A549 (cell line): ENCODE measurements at regions not wholly inside any gene's neighbourhood (a gene's known extent, or its start where the extent isn't known, plus 50 kb on each side); places are given as distances from the start of the nearest gene placed in this dataset.

Source experiments
- ATAC-seq, 2 experiments: fragments of 200-7000 bp in 1 of 2; fragments of >200 bp in 1 of 2; cut with Nextera tagmentation in 1 of 2; cut with Tn5 transposase in 1 of 2; 3 replicates each; pipeline versions ENCODE4 v1.8.0 to v1.9.1; 2018 to 2020; ENCODE audit warnings: mild to moderate bottlenecking in 1 of 2, moderate library complexity in 1 of 2
- CTCF ChIA-PET: fragments of 300-600 bp; sonication (Branson Sonifier 250); formaldehyde crosslinking; extraction: SDS; loops from one replicate; lab custom pipeline; 2021; ENCODE audit warnings: antibody characterized with exemption, inconsistent platforms; lab: Yijun Ruan, JAX
- POLR2A ChIA-PET: fragments of 350-600 bp; formaldehyde crosslinking; extraction: SDS; loops from one replicate; lab custom pipeline; 2021; ENCODE audit warnings: antibody characterized with exemption, inconsistent platforms; lab: Yijun Ruan, JAX
- DNase-seq, 2 experiments: peaks; one replicate each; pipeline versions ENCODE4 v3.0.0 to v3.0.0-alpha.2; 2011 to 2016; ENCODE audit warnings: low read depth in 1 of 2, low spot score in 1 of 2
- FAIRE-seq: peaks from 2 replicates; lab custom pipeline; 2011; peaks lifted over from hg19 to GRCh38; lab: Jason Lieb, UNC
- H3K27ac ChIP-seq, 2 experiments: fragments of >200 bp; sonication (Bioruptor Twin); formaldehyde crosslinking; 3 replicates each; pipeline ENCODE4 v1.5.1; 2016 to 2017
- H3K4me1 ChIP-seq: fragments of >200 bp; sonication (Bioruptor Twin); formaldehyde crosslinking; 3 replicates; pipeline ENCODE4 v1.6.1; 2016
- H3K4me2 ChIP-seq: fragments of >200 bp; sonication (Bioruptor Twin); formaldehyde crosslinking; 3 replicates; pipeline ENCODE4 v1.6.1; 2016
- H3K4me3 ChIP-seq: fragments of >200 bp; sonication (Bioruptor Twin); formaldehyde crosslinking; 3 replicates; pipeline ENCODE4 v1.5.1; 2016
- H3K9me3 ChIP-seq: fragments of >200 bp; sonication (Bioruptor Twin); formaldehyde crosslinking; 3 replicates; pipeline ENCODE4 v1.6.1; 2016
- CBX8 ChIP-seq: fragments of 200-600 bp; sonication (generic); IDR thresholded peaks from 2 replicates; pipeline ENCODE4 v1.6.1; 2016
- CEBPB ChIP-seq, 2 experiments: fragments of >200 bp in 1 of 2; sonication (Bioruptor Twin) in 1 of 2; formaldehyde crosslinking in 1 of 2; IDR thresholded peaks; 2 replicates each; pipeline ENCODE4 v1.6.1; 2012 to 2016
- CHD2 ChIP-seq: fragments of 150-350 bp; IDR thresholded peaks from 2 replicates; pipeline ENCODE4 v1.6.1; 2014; ENCODE audit warnings: low read length; ENCODE audit not compliant: partially characterized antibody
- E2F6 ChIP-seq: IDR thresholded peaks from 2 replicates; pipeline ENCODE4 v1.6.1; 2012; ENCODE audit warnings: low read depth, borderline replicate concordance
- EHF ChIP-seq: fragments of 250-450 bp; sonication (Bioruptor Pico); IDR thresholded peaks from 2 replicates; pipeline ENCODE4 v1.5.0; 2020; ENCODE audit warnings: mild to moderate bottlenecking
- EP300 ChIP-seq, 2 experiments: fragments of >200 bp; sonication (Bioruptor Twin); formaldehyde crosslinking; IDR thresholded peaks; 2 replicates in 1 of 2; 3 replicates in 1 of 2; pipeline ENCODE4 v1.6.1; 2016 to 2017
- GATA3 ChIP-seq: IDR thresholded peaks from 2 replicates; pipeline ENCODE4 v1.6.1; 2012; ENCODE audit warnings: borderline replicate concordance
- HDAC2 ChIP-seq: fragments of 200-600 bp; sonication (generic); IDR thresholded peaks from 2 replicates; pipeline ENCODE4 v1.6.1; 2016
- HEYL ChIP-seq: fragments of 250-450 bp; sonication (Bioruptor Pico); IDR thresholded peaks from 2 replicates; pipeline ENCODE4 v1.8.0; 2021; ENCODE audit warnings: mild to moderate bottlenecking, moderate library complexity
- HOXB13 ChIP-seq: fragments of 250-450 bp; sonication (Bioruptor Pico); IDR thresholded peaks from 2 replicates; pipeline ENCODE4 v1.5.0; 2020; ENCODE audit warnings: low read depth, mild to moderate bottlenecking, moderate library complexity
- HOXB5 ChIP-seq: fragments of 250-450 bp; sonication (Bioruptor Pico); IDR thresholded peaks from 2 replicates; pipeline ENCODE4 v1.5.0; 2020; ENCODE audit warnings: mild to moderate bottlenecking, moderate library complexity
- MAX ChIP-seq: IDR thresholded peaks from 2 replicates; pipeline ENCODE4 v1.6.1; 2012
- NFE2L2 ChIP-seq: fragments of 150-350 bp; conservative IDR thresholded peaks from 2 replicates; pipeline ENCODE4 v1.6.1; 2014; ENCODE audit warnings: low read length
- NPAS2 ChIP-seq: fragments of 250-450 bp; sonication (Bioruptor Pico); IDR thresholded peaks from 2 replicates; pipeline ENCODE4 v1.8.0; 2022; ENCODE audit warnings: mild to moderate bottlenecking, moderate library complexity, borderline replicate concordance
- RAD21 ChIP-seq, 2 experiments: fragments of >200 bp in 1 of 2; sonication (Bioruptor Twin) in 1 of 2; formaldehyde crosslinking in 1 of 2; IDR thresholded peaks in 1 of 2; conservative IDR thresholded peaks in 1 of 2; 2 replicates in 1 of 2; 3 replicates in 1 of 2; pipeline ENCODE4 v1.6.1; 2012 to 2018; ENCODE audit warnings: inconsistent platforms in 1 of 2
- RARB ChIP-seq: fragments of 250-450 bp; sonication (Bioruptor Pico); IDR thresholded peaks from 2 replicates; pipeline ENCODE4 v1.8.0; 2021; ENCODE audit warnings: mild to moderate bottlenecking, moderate library complexity
- RCOR1 ChIP-seq: fragments of 150-350 bp; IDR thresholded peaks from 2 replicates; pipeline ENCODE4 v1.6.1; 2014; ENCODE audit warnings: antibody characterized with exemption, low read length, low read depth
- RNF2 ChIP-seq: fragments of 200-600 bp; sonication (generic); IDR thresholded peaks from 2 replicates; pipeline ENCODE4 v1.6.1; 2016; ENCODE audit warnings: low read depth, mild to moderate bottlenecking, antibody characterized with exemption, moderate library complexity, borderline replicate concordance
- TP53 ChIP-seq: fragments of 250-450 bp; sonication (Bioruptor Pico); IDR thresholded peaks from 2 replicates; pipeline ENCODE4 v1.5.0; 2021; ENCODE audit warnings: mild to moderate bottlenecking, moderate library complexity
- ZFP36 ChIP-seq: fragments of 450-650 bp; IDR thresholded peaks from 2 replicates; pipeline ENCODE4 v1.6.1; 2014; ENCODE audit warnings: borderline replicate concordance; ENCODE audit not compliant: partially characterized antibody
- WGBS: methylation state at CpG from one replicate; pipeline ENCODE4 v1.1.6; 2017; ENCODE audit errors: missing lambda C conversion rate; 5-methylcytosine and 5-hydroxymethylcytosine counted together
- TF ChIP-seq, protein P1 (sequence below): fragments of 150-350 bp; IDR thresholded peaks from 2 replicates; pipeline ENCODE4 v1.6.1; 2014; ENCODE audit warnings: low read depth, mild to moderate bottlenecking, low read length
- TF ChIP-seq, protein P2 (sequence below): fragments of >200 bp; sonication (Bioruptor Twin); formaldehyde crosslinking; IDR thresholded peaks from 2 replicates; pipeline ENCODE4 v1.6.1; 2016
- TF ChIP-seq, protein P3 (sequence below): fragments of 250-450 bp; sonication (Bioruptor Pico); IDR thresholded peaks from 2 replicates; pipeline ENCODE4 v1.5.0; 2021; ENCODE audit warnings: mild to moderate bottlenecking, moderate library complexity, borderline replicate concordance
- TF ChIP-seq, protein P4 (sequence below): fragments of 200-600 bp; sonication (generic); IDR thresholded peaks from 2 replicates; pipeline ENCODE4 v1.6.1; 2016; ENCODE audit warnings: antibody characterized with exemption, mild to moderate bottlenecking, moderate library complexity

GRCh38 chr1:115173151-115173550 lies 83.8 kb upstream of the TSPAN2 start:
- no peak for ATAC-seq
- H3K4me3 ChIP-seq, result no peak overlapping the region
- peaks cover 21% of the 10 kb centered on the region for H3K4me1 ChIP-seq
- no peak for DNase-seq
- no peaks in the 10 kb centered on the region for H3K9me3 ChIP-seq
- TF ChIP-seq E2F6 (no peak), HOXB13 (no peak), HEYL (CRISPR knock-in tag) (no peak), MAX (no peak), CHD2 (no peak), RCOR1 (no peak), RAD21 (conservative IDR thresholded peaks at IDR 0.05 in 1 of 2, IDR thresholded peaks at IDR 0.05 in 1 of 2) (no peak), RNF2 (no peak), NPAS2 (no peak), HOXB5 (CRISPR knock-in tag) (no peak), ZFP36 (no peak), EP300 (IDR thresholded peaks at IDR 0.05) (no peak)
- TF ChIP-seq, protein P1, sequence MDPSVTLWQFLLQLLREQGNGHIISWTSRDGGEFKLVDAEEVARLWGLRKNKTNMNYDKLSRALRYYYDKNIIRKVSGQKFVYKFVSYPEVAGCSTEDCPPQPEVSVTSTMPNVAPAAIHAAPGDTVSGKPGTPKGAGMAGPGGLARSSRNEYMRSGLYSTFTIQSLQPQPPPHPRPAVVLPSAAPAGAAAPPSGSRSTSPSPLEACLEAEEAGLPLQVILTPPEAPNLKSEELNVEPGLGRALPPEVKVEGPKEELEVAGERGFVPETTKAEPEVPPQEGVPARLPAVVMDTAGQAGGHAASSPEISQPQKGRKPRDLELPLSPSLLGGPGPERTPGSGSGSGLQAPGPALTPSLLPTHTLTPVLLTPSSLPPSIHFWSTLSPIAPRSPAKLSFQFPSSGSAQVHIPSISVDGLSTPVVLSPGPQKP, result no peak
- TF ChIP-seq, protein P2, sequence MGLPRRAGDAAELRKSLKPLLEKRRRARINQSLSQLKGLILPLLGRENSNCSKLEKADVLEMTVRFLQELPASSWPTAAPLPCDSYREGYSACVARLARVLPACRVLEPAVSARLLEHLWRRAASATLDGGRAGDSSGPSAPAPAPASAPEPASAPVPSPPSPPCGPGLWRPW, result no peak
- TF ChIP-seq, protein P3, sequence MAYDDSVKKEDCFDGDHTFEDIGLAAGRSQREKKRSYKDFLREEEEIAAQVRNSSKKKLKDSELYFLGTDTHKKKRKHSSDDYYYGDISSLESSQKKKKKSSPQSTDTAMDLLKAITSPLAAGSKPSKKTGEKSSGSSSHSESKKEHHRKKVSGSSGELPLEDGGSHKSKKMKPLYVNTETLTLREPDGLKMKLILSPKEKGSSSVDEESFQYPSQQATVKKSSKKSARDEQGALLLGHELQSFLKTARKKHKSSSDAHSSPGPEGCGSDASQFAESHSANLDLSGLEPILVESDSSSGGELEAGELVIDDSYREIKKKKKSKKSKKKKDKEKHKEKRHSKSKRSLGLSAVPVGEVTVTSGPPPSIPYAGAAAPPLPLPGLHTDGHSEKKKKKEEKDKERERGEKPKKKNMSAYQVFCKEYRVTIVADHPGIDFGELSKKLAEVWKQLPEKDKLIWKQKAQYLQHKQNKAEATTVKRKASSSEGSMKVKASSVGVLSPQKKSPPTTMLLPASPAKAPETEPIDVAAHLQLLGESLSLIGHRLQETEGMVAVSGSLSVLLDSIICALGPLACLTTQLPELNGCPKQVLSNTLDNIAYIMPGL (CRISPR knock-in tag), result no peak
- CTCF ChIA-PET, result interaction anchor here (1.1 kb wide), 1 partner anchor 296 kb away, joined by 3 read pairs; no protein-coding TSS in a partner anchor
- H3K27ac ChIP-seq, result peak overlapping the region in 1 of 2 experiments; percentile 10; a peak in 1 of 6 replicates
- POLR2A ChIA-PET, result no interaction called here
- 87% methylated on average over 1 of the region's 1 CpG for WGBS
- no peak overlapping the region for H3K4me2 ChIP-seq
- no peak for FAIRE-seq

DNA sequence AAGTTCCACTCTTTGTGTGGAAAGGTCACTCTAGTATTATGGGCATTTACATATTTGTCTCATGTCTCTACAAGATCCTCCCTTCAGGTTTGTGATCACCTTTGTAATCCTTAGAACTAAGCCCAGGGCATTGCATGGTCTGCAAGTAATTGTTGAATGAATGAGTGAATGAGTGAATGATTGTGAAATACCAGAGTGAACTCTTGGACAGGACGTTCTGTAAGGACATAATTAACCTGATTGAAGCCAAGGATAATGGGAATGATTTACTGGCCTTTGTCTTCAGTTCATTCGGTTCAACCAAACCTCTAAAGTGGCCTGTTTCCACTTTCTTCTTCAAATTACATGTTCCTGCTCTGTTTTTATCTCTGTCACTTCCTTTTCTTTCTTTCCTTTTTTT lies 83.0 kb upstream of the TSPAN2 start:
- POLR2A ChIA-PET, result no interaction called here
- TF ChIP-seq CEBPB (IDR thresholded peaks at IDR 0.05), result no peak
- no peak for TF ChIP-seq HOXB13
- no peak for TF ChIP-seq HDAC2
- TF ChIP-seq GATA3, result no peak
- TF ChIP-seq, all 56 proteins: peak for 0
- H3K9me3 ChIP-seq, result no peaks in the 10 kb centered on the region
- no peak for ATAC-seq
- H3K4me1 ChIP-seq, result peaks cover 29% of the 10 kb centered on the region
- H3K27ac ChIP-seq, result 0 out of 6 replicates have a peak overlapping the region, but pooled peaks of 1 of the 2 experiments have one; percentile 33
- no peak for DNase-seq
- WGBS, result 62% methylated on average over 2 of the region's 2 CpGs
- CTCF ChIA-PET, result interaction anchor here (1.1 kb wide), 1 partner anchor 297 kb away, joined by 3 read pairs; no protein-coding TSS in a partner anchor
- no peak overlapping the region for H3K4me3 ChIP-seq
- H3K4me2 ChIP-seq, result no peak overlapping the region
- FAIRE-seq, result no peak

DNA sequence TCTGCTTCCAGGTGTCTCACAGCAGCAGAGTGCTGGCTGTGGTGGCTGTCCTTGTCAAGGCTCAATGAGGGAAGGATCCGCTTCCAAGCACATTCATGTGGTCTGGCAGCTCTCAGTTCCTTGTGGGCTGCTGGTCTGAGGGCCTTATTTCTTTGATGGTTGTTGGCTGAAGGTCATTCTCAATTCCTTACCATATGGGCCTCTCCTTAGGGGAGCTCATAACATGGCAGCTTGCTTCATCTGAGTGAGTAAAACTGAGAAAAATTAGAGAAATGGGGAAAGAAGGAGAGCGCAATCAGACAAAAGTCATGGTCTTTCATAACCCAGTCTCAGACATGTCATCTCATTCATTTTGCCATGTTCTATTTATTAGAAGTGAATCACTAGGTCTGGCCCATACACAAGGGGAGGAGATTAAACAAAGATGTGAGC lies 81.7 kb upstream of the TSPAN2 start:
- ChIA-PET POLR2A (interaction anchor here (1.0 kb wide), 1 partner anchor 9 kb away, joined by 3 read pairs; no protein-coding TSS in a partner anchor), CTCF (no interaction called here)
- Histone ChIP-seq H3K27ac (peak overlapping the region; percentile 75 to 86; a peak in 4 of 6 replicates), H3K4me2 (no peak overlapping the region), H3K4me1 (peaks cover 29% of the 10 kb centered on the region), H3K9me3 (no peaks in the 10 kb centered on the region), H3K4me3 (no peak overlapping the region)
- ATAC-seq (no peak), DNase-seq (no peak), FAIRE-seq (no peak)
- 88% methylated on average over 2 of the region's 2 CpGs for WGBS
- TF ChIP-seq RARB (CRISPR knock-in tag) (no peak), HEYL (CRISPR knock-in tag) (no peak), CBX8 (no peak), TP53 (no peak), EHF (CRISPR knock-in tag) (no peak), RNF2 (no peak), NFE2L2 (no peak)
- TF ChIP-seq, protein P4, sequence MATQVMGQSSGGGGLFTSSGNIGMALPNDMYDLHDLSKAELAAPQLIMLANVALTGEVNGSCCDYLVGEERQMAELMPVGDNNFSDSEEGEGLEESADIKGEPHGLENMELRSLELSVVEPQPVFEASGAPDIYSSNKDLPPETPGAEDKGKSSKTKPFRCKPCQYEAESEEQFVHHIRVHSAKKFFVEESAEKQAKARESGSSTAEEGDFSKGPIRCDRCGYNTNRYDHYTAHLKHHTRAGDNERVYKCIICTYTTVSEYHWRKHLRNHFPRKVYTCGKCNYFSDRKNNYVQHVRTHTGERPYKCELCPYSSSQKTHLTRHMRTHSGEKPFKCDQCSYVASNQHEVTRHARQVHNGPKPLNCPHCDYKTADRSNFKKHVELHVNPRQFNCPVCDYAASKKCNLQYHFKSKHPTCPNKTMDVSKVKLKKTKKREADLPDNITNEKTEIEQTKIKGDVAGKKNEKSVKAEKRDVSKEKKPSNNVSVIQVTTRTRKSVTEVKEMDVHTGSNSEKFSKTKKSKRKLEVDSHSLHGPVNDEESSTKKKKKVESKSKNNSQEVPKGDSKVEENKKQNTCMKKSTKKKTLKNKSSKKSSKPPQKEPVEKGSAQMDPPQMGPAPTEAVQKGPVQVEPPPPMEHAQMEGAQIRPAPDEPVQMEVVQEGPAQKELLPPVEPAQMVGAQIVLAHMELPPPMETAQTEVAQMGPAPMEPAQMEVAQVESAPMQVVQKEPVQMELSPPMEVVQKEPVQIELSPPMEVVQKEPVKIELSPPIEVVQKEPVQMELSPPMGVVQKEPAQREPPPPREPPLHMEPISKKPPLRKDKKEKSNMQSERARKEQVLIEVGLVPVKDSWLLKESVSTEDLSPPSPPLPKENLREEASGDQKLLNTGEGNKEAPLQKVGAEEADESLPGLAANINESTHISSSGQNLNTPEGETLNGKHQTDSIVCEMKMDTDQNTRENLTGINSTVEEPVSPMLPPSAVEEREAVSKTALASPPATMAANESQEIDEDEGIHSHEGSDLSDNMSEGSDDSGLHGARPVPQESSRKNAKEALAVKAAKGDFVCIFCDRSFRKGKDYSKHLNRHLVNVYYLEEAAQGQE, result no peak
- TF ChIP-seq, protein P3 (CRISPR knock-in tag), result no peak
- TF ChIP-seq, protein P2, result no peak
